Activated CD8-positive, alpha-beta memory T cell treated with anti-CD3 and anti-CD28 coated beads, Interleukin-2, amount 50 U/mL, for 1 hour (primary cell): ENCODE measurements at regions not wholly inside any gene's neighbourhood (a gene's known extent, or its start where the extent isn't known, plus 50 kb on each side); places are given as distances from the start of the nearest gene placed in this dataset.

Experiments used
- DNase-seq: peaks from one replicate; pipeline ENCODE4 v3.0.0-alpha.2; 2020; ENCODE audit errors: extremely low read depth

DNA sequence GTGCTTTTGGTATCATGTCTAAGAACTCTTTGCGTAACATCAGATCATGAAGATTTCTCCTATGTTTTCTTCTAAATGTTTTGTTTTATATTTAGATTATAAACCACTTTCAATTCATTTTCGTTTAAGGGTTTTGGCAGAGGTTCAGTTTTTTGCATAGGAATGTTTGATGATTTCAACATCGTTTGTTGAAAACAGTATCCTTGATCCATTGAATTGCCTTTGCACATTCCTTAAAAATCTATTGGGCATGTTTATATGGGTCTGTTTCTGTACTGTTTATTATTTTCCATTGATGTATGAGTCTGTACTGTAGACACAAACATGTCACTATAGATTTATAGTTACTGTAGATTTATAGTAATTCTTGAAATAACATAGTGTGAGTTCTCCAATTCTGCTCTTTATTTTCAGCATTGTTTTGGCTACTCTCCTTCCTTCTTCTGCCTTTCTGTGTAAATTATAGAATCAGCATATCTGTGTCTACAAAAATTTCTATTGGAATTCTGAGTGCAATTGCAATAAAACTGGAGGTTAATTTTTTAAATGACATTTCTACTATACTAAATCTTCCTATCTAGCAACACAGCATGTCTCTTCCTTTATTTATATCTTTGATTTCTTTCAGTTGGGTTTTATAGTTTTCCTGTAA is 374.0 kb downstream of the SV2B start:
- DNase-seq: no peak

DNA sequence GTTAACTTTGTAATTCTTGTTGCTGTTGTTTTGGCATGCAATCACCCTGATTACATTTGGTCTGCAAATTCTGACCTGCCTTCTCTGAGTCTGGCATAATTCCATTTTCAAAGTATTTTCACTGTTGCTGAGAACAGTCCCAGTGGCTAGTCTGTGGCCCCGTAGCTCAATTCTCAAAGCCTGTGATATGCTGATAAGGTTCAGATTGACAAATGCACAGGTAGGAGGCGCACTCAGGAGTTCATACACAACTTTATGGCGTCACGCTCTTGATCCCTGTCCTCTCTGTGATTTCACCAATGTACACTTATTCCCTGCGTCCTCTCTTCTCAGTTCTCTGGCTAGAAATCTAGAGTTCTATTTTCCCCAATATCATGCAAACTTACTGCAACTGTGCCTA is 376.6 kb upstream of the SLCO3A1 start:
- no peak for DNase-seq

DNA sequence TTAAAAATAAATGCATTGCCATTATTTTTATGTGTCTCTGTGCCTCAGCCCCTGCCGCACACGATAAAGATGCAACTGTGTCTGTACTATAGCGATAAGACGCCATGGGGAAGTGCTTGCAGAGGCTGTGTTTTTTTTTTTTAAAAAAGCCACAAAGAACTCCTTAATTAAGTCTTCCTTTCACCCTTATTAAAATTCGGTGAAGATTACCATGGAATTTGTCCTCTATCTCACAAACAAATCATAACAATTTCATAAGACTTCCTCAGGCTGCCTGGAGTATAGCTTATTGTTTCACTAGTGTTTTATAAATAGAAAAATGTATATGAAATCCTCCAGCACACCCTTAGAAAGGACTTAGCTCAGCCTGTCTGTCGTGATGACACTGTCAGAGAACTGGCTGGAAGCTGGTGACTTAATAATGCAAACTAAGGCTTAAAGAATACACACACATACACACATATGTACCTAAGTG is 374.8 kb upstream of the SLCO3A1 start:
- DNase-seq: no peak

- DNase-seq: no peak
Observed at GRCh38 chr15:91480426-91480825, 373.1 kb upstream of the SLCO3A1 start.

DNA sequence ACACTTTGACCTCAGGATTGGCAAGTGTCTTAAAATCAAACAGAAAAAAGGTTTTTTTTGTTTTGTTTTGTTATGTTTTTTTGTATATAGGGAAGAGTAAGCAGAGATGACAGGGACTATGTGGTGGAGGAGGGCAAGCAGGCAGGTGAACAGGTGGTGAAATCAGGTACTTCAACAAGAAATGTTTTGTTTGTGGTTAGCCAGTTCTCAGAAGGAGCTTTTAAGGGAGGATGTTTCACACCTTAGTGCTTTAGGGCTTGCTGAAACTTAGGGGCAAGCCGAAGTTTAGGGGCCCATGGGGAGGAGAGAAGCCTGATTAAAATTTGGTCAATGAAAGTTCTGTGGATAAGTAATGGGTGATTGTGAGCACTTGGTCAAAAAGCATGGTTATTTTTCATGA is 370.7 kb upstream of the SLCO3A1 start:
- no peak for DNase-seq

- DNase-seq: no peak
Observed at GRCh38 chr15:91484141-91484540, 369.4 kb upstream of the SLCO3A1 start.

DNA sequence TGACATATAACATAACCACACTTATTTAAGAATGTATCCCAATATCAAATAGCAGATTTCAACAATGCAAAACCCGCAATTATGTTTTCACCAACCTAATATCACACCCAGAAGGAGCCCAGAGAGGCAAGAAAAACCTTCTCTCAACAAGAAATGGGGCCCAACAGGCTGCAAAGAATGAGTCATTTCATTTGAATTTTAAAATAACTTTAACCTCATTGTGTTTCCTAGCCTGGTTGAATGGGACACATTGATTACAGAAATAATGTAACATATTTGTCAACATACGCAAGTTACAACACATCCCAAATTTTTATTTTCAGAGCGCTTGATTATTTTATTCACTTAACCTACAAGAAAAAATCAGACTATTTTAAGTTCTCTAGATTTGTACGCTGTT is 365.1 kb upstream of the SLCO3A1 start:
- DNase-seq: no peak

- no peak for DNase-seq
Observed at GRCh38 chr15:91490211-91490610, 363.3 kb upstream of the SLCO3A1 start.

DNA sequence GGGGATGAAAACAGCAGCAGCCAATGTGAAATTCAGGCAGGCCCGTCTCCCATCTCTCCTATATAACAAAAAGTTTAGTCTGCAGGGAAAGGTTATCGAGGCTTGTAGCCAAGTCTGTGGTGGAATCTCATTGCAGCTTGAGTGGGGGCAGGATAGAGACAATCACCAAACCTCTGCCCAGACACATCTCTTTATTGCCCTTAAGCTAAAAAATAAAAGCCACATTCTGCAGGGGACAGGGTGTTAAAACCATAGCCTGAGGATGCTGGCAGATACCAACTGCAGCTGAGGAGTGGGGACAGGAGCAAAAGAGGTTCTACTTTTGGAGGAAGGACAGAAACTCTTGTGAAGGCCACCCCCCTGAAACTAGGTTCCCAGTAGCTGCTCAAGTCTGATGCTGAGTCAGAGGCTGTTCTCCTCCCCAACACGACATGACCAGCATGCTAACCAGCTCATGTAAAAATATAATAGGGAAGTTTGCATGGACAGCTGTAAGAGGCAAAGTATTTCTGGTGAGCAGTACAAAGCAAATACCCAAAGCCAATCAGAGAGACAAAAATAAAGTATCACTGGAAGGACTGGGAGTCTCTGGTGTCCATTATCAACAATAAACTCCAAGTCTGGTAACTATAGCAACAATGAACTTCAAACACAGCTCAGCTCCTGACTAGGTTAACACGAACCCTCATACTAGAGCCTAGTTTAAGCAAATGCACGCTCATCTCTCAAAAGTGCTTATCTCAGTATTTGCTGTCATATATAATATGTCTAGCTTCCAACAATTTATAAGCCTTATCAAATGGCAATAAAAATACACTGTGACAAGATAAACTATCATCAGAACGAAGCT is 362.2 kb upstream of the SLCO3A1 start:
- no peak for DNase-seq

- DNase-seq: no peak
Observed at GRCh38 chr15:91496754-91497691, 356.5 kb upstream of the SLCO3A1 start.

GRCh38 chr15:91498046-91498748 is 355.3 kb upstream of the SLCO3A1 start:
- DNase-seq: no peak

DNA sequence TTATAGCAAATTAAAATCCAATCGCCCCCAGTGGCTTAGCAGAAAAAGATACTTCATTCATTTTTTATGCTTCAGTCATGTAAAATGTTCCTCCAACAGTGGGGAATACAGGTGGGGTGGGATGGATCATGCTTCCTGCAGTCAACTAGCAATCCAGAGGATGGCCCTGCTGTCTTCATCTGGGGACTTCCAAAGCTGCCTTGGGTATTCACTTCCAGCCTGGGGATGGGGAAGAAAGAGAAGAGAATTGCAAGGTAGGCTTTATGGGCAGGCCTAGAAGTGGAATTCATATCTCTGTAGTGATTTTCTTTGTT is 354.8 kb upstream of the SLCO3A1 start:
- DNase-seq: no peak

DNA sequence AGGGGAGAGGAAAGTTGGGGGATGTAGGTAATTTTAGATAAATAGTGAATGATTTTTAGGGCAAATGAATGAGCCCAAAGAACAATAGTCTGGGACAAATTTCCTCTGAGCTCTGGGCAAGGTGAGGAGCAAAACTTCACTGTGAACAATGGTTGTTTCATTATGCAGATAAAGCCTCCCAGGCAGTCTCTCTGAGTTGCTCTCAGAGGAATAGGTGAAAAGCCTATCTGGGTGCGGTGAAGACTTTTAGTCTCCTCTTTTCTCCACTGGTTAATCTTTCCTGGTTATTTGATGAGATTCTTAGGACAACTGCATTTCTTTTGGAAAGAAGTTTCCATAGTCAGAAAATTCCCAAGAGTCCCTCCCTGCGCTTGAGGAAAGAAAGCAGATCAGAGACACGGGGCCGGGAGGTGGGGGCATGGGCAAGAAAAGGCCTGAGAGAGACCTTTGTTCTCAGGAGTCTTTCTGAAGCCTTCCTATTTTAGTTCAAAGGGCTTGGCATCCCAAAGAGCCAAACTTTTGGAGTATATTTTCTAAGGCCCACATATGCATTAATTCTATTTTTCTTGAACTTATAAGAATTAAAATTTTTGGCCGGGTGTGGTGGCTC is 353.6 kb upstream of the SLCO3A1 start:
- DNase-seq: no peak

- no peak for DNase-seq
Observed at GRCh38 chr15:91508633-91509032, 344.9 kb upstream of the SLCO3A1 start.

DNA sequence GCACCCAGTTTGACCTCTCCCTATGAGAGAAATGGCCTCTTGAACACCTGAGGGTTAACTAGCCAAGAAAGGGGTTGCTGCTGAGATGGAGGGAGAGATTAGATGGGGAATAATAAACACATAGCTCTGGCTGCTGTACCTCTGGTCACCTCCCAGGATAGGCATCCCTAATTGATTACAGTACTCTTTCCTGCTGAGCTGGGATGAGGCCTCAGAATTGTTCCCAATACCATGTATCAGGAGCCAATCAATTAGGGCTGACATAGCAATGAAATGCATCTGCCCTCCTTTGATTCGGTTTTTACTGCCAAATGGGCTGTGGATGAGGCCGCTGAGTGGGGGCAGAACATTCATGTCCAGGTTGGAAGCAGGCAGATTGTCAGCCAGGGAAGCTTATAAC is 339.4 kb upstream of the SLCO3A1 start:
- DNase-seq: no peak

GRCh38 chr15:91515188-91515754 is 338.2 kb upstream of the SLCO3A1 start:
- no peak for DNase-seq

GRCh38 chr15:91516866-91517265 is 336.6 kb upstream of the SLCO3A1 start:
- no peak for DNase-seq

DNA sequence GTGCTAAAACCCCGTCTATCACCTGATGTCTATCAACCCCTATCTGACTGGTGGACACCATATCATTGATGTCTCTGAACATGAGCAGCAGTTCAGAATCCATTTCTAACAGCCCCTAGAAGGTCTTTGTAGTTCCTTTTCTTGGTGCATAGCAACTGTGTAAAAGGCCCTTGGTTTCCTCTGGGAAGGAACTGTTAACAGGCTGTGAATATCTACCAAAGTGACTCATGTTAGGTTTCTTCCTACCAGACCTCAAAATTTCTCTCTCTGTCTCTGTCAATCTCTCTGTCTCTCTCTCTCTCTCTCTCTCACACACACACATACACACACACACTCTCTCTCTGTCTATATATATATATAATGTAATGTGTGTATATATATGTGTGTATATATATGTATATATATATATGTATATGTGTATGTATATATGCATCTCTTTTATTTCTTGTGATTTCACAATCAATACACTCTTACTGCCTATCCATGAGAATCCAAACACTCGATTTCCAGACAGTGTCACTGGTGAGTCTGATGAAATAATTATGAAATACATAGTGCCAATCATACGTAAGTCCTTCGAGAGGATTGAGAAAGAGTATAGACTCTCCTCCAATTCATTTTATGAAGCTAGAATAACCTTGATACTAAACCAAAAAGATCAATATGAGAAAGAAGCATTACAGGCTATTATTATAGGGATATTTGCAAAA is 335.9 kb upstream of the SLCO3A1 start:
- DNase-seq: no peak

DNA sequence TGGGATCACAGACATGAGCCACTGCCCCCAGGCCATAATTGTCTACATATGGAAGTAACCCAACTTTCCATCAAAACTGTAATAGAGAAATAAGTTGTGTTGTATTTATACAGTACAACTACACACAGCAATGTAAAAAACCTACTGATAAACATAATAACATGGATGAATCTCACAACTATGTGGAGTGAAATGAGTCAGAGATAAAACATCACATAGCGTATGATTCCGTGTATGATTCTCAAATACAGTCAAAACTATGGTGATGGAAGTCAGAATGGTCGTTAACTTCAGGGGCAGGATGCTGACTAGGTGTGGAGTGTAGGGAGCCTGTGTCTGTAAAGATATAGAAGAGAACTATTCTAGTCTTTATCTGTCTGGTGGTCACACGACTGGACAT is 332.7 kb upstream of the SLCO3A1 start:
- DNase-seq: no peak

DNA sequence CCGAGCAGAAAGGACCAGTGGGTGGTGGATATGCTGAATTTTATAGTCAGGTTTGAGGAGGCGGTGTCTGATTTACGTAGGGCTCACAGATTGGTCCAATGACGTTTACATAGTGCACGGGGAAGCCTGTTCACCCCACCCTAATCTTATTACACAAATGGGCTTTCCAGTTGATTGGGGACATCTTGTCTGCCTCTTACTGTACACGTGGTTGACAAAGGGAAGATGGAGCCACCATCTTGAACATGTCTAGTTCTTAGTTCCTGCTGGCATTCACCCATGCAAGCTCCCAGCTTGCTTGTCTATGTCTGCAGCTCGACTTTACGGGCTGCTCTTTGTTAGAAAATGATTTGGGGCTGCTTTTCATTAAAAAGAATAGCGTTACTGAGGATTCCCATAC is 332.0 kb upstream of the SLCO3A1 start:
- DNase-seq: no peak
